DMS 273 (cell line): ENCODE measurements at regions not wholly inside any gene's neighbourhood (a gene's known extent, or its start where the extent isn't known, plus 50 kb on each side); places are given as distances from the start of the nearest gene placed in this dataset.
A peak's percentile ranks its signal among the peaks of the same experiment; 100 is the strongest.
"Not testable (repeated sequence)": the region's sequence is repeated elsewhere in the genome, so short reads cannot be mapped to it uniquely, and the experiment has no call there.

ENCODE experiments used
- DNase-seq: peaks from one replicate; lab custom pipeline; 2025; ENCODE audit not compliant: unreplicated experiment; lab: John Stamatoyannopoulos, UW

DNA sequence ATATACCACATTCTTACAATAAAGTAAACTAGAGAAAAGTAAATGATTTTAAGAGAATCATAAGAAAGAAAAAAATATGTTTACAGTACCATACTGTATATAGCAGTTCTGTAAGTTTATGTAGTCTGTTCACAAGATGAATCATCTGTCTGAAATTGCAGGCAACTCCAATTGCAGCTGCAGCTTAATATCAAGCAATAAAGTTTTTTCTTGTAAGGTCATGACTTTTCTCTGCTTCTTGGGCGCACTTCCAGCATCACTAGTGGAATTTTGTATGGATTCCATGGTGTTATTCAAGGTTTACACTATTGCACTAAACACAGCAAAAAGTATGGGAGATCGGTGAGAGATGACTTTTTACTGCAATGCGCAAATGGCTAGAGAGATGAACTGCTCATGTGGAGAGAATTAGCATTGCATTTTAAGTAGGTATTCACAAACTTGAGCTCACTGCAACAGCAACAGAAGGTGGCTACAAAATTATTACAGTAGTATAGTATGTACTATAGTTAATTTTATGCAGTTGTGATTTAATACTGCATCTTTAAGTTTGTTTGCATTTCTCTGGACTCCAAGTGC, 445.4 kb upstream of the OR4E1 start:
- no peak for DNase-seq

DNA sequence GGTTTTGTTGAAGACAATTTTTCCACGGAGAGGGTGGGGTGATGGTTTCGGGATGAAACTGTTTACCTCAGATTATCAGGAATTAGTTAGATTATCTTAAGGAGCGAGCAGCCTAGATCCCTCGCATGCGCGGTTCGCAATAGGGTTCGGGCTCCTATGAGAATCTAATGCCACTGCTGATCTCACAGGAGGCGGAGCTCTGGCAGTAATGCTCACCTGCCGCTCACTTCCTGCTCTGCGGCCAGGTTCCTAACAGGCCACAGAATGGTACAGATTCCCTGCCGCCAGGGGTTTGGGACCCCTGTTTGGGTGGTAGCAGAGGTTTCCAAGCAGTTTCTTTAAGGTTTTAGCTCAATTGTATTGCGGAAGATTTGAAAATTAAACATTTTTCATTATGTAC, 439.8 kb upstream of the OR4E1 start:
- no peak for DNase-seq

DNA sequence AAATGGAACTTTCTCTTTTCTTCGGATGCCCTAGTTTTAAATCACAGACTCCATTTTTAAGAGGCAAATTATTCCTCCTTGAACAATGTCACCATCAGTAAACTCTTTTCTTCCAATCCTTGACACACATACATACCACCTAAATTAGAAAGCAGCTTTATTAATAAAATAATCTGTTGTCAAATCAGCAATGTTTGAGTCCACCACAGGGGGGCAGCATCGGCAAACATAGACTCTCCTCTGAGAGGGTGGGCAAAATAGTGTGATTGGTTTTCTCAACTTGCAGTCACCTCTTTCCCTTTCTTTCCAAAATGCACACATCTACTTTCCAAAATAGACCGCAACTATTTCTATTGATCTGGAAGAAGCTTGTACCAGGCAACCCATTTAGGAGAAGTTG, 438.4 kb upstream of the OR4E1 start:
- peak; percentile 28 for DNase-seq

DNA sequence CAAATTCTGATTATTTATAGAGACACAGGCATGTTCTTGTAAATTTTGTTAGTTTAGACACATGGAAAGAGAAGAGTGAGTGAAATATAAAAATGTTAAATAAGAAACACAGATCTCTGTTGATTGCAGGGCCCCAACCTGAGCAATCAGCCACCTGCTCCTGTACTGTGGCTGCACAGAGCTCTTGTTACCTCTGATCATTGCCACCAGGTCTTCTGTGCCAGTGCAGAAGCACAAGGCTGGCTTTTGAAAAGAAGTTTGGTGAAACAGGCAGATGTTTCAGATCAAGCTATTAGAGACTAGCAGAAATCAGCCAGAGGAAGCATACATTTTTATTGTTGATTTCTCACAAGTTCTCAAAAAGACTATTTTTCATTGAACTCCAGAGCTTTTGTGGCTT, 434.1 kb upstream of the OR4E1 start:
- DNase-seq: no peak

DNA sequence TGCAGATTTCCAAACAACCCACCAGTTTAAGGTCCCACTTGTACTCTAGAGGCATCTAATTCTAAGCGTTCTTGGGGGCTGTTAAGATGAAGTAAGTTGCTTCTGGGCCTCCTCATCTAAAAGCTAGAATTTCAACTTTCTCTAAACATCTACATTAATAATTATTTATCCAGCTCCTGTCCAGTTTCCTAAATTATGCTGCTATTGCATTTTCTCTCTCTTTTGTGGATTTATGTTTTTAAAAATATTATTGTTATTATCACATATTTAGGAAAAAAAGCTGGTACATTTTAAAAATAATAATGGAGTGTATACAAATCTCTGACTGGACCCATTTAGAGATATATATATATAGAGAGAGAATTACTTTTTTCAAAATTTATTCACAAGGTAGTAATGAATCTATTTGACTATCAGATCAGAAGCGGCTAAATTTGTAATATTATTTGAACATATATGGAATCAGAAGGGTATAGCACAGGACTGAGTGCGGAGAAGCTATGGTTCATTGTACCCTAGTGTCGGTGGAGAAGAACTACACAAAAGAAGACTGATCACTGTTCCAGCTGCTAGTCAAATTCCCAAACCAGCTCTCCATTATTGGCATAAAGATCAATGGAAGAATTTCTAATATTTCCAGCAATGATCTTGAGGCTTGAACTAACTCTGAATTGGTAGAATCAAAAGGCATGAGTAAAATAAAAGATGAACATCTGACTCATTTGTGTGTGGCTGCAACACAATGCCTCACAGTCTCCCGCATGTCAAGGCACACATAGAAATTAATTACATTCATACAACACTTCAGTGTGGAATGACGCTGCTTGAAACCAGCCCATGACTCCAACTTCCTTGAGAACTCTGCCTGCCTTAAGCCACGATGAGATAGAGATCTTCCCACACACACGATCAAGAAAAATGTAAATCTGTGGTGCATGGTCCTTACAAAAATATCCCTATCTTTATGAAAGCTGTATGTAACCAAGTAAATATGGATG, 433.4 kb upstream of the OR4E1 start:
- no peak for DNase-seq

DNA sequence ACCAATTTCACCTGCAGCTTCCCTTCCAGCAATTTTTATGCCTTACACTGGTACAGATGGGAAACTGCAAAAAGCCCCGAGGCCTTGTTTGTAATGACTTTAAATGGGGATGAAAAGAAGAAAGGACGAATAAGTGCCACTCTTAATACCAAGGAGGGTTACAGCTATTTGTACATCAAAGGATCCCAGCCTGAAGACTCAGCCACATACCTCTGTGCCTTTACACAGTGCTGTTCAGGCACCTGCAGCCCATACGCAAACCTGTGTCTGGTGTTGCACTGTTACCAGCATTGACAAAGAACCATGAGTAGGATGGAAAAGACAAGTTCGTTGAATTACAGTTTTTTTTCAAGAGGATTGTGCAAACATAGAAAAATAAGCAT, 432.0 kb upstream of the OR4E1 start:
- no peak for DNase-seq

DNA sequence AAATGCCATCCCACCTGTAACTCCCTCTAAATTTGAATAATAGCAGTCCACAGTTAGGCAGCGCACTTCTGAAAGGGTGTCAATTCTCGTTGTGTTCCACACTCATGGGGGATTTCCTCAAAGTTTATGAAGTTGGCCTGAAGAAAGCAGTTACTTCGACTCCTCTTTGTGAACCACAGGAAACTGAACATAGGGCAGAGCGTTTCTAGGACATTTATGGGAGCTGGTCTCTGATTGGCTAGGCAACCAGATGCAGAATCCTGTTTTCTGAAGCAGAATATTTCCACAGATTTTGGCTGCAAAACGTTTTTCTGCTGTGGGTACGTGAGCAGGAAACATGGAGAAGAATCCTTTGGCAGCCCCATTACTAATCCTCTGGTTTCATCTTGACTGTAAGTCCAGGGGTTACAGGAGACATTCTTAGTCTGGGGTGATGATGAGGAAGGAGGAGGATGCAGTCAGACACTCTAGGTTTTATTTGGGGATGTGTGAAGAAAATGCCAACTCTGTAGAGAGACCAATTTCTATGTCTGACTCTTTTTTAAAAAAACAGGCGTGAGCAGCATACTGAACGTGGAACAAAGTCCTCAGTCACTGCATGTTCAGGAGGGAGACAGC, 431.5 kb upstream of the OR4E1 start:
- no peak for DNase-seq

DNA sequence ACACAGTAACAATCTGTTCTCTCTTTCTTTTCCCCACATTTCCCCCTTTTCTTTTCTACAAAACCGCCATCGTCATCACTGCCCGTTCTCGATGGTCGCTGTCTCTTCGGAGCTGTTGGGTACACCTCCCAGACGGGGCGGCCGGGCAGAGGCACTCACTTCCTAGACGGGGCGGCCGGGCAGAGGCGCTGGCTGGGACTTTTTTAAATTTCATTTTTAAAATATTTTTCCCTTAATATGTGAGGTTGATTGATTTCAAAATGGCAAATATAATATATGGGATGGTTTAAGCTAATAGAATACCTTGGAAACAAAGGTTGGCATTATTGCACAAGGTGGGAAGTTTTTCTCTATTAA, 427.1 kb upstream of the OR4E1 start:
- DNase-seq: not testable (repeated sequence)

DNA sequence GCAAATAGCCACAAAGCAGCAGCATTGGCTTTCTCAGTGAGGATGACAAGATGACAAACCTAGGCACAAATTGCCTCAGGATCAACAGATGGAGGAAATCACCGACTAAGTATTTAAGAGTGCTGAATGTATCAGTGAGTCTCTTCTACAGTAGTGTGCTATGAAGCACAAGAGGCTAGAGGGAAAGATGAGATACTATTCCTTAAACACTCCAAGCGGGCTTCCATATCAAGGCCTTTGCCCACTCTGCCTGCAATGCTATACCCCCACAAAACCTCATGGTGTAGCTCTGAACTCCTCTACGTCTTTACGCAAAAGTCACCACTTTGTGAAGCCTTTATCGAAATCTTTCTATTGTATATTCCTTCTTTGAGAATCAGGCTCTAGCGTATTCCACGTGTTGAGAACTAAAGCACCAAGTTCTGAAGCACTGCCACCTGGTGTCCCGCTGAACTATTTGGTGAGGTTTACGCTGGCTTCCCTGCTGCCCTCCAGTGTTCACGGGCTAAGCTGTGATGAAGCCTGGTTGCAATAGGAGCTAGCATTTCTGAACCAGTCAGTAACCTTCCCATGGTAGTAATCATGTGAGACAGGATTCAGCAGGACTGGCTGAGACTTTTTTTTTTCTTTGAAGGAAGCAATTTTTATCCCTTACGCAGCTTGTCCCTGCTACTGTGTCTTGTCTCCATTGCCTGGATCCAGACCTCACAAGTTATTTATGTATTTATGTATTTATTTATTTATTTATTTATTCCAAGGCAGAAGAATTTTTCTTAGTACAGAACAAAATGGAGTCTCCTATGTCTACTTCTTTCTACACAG, 426.5 kb upstream of the OR4E1 start:
- peak; percentile 55 for DNase-seq

DNA sequence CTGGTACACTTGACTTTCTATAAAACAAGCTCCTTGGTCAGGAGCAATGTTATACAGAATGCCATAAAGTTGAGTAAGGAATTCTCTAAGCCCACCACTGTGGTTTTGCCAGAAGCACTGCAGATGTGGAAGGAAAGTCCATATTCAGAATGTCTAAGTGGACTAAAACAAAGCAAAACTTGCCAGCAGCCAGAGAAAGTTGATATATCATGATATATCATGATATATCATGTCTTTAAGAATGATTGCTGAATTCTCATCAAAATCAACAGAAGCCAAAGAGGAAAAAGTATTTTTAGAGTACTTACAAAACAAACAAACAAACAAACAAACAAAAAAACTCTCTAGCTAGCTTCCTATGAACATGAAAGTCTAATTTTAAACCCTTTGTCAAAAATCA, 424.8 kb upstream of the OR4E1 start:
- no peak for DNase-seq

DNA sequence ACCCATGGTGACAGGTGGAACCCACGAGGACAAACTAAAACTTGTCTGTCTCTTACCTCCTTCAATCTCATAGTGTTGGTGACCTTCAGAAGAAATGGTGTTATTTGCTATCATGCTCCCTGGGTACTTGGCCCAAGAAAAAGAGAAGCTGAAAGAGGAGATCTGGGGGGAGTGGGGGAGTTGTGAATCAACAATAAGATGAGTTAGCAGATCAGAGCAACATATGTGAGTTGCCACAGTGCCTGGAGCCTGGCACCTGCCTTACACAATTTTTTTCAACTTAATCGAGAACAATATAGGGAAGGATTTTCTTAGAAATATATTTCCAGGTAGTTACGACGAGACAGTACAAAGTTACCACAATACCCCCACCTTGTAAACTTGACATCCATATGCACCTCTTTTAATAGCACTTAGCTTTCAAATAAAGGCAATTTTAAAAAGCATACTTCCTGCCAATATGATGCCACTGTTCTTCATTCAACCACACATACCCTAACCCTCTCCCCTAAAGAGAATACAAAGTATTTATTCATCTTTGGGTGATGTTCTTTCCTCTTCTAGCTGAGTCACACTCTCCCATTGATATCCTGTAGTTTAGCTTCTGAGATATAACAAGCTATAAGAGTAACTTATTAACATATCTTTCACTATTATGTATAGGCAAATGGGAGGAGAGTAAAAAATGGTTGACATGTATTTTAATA, 424.1 kb upstream of the OR4E1 start:
- no peak for DNase-seq

DNA sequence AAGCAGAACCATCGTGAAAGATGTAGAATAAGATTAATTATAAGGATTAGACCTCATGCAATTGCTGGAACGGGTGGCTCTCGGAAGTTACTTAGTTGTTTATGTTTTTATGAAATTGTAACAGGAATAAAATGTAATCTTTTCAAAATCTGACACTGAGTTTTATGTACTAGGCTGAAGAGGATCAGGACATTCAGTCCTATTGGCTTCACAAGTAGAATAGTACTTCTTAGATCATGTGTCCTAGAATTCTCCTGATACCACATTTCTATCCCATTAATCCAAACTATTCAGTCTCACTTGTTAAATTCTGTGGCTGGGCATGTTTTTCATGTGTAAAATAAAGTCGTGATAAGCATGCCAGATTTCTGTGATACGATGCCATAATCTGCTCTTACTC, 423.5 kb upstream of the OR4E1 start:
- DNase-seq: no peak

DNA sequence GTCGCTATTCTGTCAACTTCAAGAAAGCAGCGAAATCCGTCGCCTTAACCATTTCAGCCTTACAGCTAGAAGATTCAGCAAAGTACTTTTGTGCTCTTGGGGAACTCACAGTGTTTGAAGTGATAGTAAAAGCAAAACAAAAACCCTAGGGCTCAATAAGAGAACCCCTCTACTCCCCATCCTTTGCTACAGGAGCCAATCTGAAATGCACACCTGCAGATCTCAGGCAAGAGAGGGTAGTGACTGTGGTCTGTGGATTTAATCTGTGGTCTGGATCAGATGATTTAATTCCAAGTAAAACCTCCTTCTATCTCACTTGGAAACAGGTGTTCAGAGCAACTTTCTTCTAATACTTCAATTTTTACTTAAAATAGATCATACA, 422.9 kb upstream of the OR4E1 start:
- DNase-seq: no peak

DNA sequence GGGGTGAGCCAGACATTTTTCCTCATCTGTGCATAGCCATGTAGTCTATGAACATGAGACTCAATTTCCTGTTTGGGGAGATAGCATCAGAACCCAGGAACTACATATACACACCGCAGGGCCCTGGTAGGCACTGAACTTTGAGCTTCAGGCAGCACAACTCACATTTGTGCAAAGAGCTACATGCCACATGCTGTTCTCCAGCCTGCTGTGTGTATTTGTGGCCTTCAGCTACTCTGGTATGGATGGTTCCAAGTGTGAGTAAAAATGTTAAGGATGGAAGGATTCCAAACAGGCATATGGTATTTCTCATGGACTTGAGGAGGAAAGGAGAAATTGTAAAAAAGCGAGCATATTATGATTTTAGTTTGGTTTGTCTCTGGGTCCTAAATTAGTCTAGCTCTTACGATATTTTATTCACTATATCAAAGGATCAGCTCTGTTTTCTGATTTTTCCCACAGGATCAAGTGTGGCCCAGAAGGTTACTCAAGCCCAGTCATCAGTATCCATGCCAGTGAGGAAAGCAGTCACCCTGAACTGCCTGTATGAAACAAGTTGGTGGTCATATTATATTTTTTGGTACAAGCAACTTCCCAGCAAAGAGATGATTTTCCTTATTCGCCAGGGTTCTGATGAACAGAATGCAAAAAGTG, 422.4 kb upstream of the OR4E1 start:
- DNase-seq: no peak

DNA sequence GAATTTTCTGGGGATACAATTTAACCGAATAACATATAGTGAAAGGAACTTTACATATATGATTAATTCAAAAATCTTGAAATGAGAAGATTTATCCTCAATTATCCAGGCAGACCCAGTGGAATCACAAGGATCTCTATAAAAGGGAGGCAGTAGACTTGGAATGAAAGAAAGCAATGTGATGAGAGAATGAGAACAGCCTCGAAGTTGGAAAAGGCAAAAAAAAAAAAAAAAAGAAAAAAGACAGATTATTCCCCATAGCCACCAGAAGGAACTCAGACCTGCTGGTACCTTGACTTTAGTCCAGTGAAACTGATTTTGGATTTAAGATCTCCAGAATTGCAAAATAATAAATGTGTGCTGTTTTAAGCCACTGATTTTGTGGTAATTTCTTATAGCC, 416.3 kb upstream of the OR4E1 start:
- DNase-seq: no peak

DNA sequence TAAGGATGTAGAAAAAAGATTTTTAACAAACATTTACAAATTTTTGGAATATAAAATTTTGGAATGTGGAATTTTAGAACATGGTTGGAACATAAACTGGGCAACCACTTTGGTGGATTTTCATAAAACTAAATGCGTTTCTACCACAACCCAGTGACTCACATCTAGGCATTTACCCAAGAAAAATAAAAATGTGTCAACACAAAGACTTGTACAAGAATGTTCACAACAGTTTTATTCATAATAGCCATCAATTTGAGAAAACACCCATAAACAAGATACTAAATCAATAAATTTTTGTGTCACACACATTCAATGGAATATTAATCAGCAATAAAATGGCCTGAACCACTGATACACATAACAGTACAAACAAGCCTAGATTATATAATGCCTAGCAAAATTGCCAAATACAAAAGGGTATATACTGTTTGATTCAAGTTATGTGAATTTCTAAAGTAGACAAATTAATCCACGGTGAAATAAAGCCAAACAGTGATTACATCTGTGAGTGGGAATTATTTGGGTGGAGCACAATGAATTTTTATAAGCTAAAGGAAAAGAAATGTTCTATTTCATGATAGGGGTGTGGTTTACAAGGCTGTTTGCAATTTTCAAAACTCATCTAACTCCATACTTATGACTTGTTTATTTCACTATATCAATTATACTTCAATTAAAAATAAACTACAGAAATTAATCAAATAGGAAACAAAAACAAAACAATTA, 415.2 kb upstream of the OR4E1 start:
- no peak for DNase-seq

DNA sequence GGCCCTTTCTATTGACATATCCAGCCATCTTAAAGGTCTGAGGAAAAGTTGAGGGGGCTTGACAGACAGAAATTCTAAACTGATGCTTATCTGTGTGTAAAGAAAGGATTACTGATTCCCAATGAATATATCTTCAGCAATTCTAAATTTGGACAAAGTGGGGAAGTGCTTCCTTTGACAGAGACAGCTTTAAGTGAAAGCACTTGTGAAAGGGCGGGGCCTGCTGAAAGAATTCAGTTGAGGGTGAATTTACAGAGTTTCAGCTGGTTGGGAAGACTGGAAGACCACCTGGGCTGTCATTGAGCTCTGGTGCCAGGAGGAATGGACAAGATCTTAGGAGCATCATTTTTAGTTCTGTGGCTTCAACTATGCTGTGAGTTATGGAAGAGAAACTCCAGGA, 412.5 kb upstream of the OR4E1 start:
- no peak for DNase-seq

DNA sequence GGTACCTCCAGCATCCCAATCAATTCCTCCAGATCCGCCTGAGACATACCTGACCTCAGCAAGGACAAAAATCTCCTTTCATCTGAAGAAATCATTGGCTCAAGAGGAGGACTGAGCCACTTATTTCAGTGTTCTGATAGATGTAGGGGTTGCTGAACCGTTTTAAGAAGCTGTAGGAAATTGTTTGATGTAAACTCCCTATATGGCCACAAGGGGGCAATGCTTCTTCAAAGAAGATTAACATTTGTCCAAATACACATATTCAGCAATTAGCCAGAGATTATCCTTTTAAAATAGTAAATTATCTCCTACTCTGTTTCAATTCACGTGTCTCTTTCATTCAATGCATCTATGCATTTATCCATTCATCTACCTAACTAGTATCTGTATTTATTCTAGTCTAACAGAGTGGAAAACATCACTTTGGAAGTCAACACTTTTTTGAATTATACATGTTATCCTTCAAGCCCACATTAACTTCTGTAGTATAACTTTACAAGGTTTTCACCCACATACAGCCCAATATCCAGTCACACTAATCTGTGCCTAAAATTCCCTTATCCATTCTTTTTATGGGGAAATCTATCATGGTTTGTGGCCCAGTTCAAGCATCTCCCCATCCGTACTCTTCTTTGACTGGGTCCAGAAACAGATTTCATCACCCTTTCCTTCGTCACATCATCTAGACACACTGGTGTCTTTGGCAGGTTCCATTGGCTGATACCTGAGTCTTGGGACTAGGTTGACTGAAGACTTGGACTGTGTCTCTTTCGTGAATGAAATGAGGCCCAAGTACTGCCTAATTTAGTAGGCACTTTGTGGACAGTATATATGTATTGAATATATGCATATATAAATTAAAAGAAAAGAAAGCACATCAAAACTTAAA, 411.0 kb upstream of the OR4E1 start:
- peak; percentile 70 for DNase-seq

DNA sequence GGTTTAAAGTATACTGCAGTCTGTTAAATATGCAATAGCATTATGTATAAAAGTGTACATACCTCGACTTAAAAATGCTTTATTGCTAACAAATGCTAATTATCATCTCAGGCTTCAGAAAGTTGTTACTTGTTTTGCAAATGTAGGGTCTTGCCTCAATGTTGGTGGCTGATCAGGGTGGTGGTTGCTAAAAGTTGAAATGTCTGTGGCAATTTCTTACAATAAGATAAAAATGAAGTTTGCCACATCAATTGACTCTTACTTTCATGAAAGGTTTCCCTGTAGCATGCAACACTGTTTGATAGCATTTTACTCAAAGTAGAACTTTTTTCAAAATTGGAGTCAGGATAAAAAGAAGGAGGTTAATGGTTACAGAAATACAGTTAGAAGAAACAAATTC, 407.7 kb upstream of the OR4E1 start:
- DNase-seq: no peak
